Hematopoietic multipotent progenitor cell (in vitro differentiated cells): ENCODE measurements at regions not wholly inside any gene's neighbourhood (a gene's known extent, or its start where the extent isn't known, plus 50 kb on each side); places are given as distances from the start of the nearest gene placed in this dataset.

Experiments used
- DNase-seq, 3 donors: peaks; one replicate each; pipeline ENCODE4 v3.0.0-alpha.2; 2011 to 2015; ENCODE audit warnings: low read depth in 2 of 3, low spot score in 2 of 3

- no peak for DNase-seq
Observed at GRCh38 chr19:30911491-30911890, 437.7 kb downstream of the TSHZ3 start.

GRCh38 chr19:30910485-30911240 is 438.6 kb downstream of the TSHZ3 start:
- DNase-seq, result no peak

GRCh38 chr19:30909216-30909615 is 440.0 kb downstream of the TSHZ3 start:
- no peak for DNase-seq

GRCh38 chr19:30908262-30908771 is 440.9 kb downstream of the TSHZ3 start:
- no peak for DNase-seq

GRCh38 chr19:30906871-30907270 is 442.4 kb downstream of the TSHZ3 start:
- DNase-seq, result no peak

- DNase-seq, result no peak
Observed at GRCh38 chr19:30900051-30900450, 449.2 kb downstream of the TSHZ3 start.

GRCh38 chr19:30898353-30899103 is 450.7 kb downstream of the TSHZ3 start:
- no peak for DNase-seq

GRCh38 chr19:30897553-30897952 is 451.7 kb downstream of the TSHZ3 start:
- DNase-seq, result no peak

- DNase-seq, result no peak
Observed at GRCh38 chr19:30897034-30897433, 452.2 kb downstream of the TSHZ3 start.

- DNase-seq, result no peak
Observed at GRCh38 chr19:30896554-30896953, 452.7 kb downstream of the TSHZ3 start.

- DNase-seq, result peak in 1 of 3 donors; percentile 22
Observed at GRCh38 chr19:30895946-30896345, 453.3 kb downstream of the TSHZ3 start.

- DNase-seq, result no peak
Observed at GRCh38 chr19:30891051-30891450, 458.2 kb downstream of the TSHZ3 start.

- no peak for DNase-seq
Observed at GRCh38 chr19:30890033-30890432, 459.2 kb downstream of the TSHZ3 start.

- DNase-seq, result no peak
Observed at GRCh38 chr19:30888937-30889336, 460.3 kb downstream of the TSHZ3 start.

- DNase-seq, result no peak
Observed at GRCh38 chr19:30887042-30887441, 462.2 kb downstream of the TSHZ3 start.

GRCh38 chr19:30886222-30886621 is 463.0 kb downstream of the TSHZ3 start:
- DNase-seq, result no peak

- DNase-seq, result no peak
Observed at GRCh38 chr19:30884146-30884812, 465.0 kb downstream of the TSHZ3 start.

GRCh38 chr19:30883071-30883470 is 466.2 kb downstream of the TSHZ3 start:
- DNase-seq, result no peak

GRCh38 chr19:30882411-30883005 is 466.7 kb downstream of the TSHZ3 start:
- no peak for DNase-seq

GRCh38 chr19:30881930-30882329 is 467.3 kb downstream of the TSHZ3 start:
- no peak for DNase-seq

- no peak for DNase-seq
Observed at GRCh38 chr19:30881281-30881680, 468.0 kb downstream of the TSHZ3 start.
